GM06990 (cell line): ENCODE measurements at regions not wholly inside any gene's neighbourhood (a gene's known extent, or its start where the extent isn't known, plus 50 kb on each side); places are given as distances from the start of the nearest gene placed in this dataset.

Source experiments
- DNase-seq: peaks from one replicate; pipeline ENCODE4 v3.0.0-alpha.2; 2011; ENCODE audit not compliant: insufficient read length; ENCODE audit errors: extremely low read depth
- H3K27me3 ChIP-seq: replicated peaks from 2 replicates; pipeline ENCODE4 v1.6.0; 2011; ENCODE audit warnings: low read length; ENCODE audit not compliant: control insufficient read depth, insufficient read depth
- H3K36me3 ChIP-seq: 2 replicates; pipeline ENCODE4 v1.5.1; 2011; ENCODE audit warnings: low read length; ENCODE audit not compliant: control insufficient read depth, insufficient read depth
- H3K4me3 ChIP-seq: replicated peaks from 2 replicates; pipeline ENCODE4 v1.5.1; 2011; ENCODE audit warnings: low read depth, mild to moderate bottlenecking, control low read depth, low read length
- CTCF ChIP-seq: IDR thresholded peaks from 2 replicates; pipeline ENCODE4 v1.5.1; 2011; ENCODE audit warnings: low read length, control low read depth, mild to moderate bottlenecking, inconsistent platforms; ENCODE audit not compliant: insufficient read depth, poor library complexity, severe bottlenecking

GRCh38 chr5:54651482-54652076 lies 134.0 kb downstream of the SNX18 start:
- DNase-seq = no peak
- Histone ChIP-seq H3K4me3 (no peak overlapping the region), H3K36me3 (no peaks in the 10 kb centered on the region), H3K27me3 (no peaks in the 10 kb centered on the region; the same call in 1 of the 2 replicates)
- no peak for TF ChIP-seq CTCF

GRCh38 chr5:54649041-54649504 lies 131.5 kb downstream of the SNX18 start:
- H3K4me3 ChIP-seq = no peak overlapping the region
- no peak for TF ChIP-seq CTCF
- no peaks in the 10 kb centered on the region; the same call in 1 of the 2 replicates for H3K27me3 ChIP-seq
- no peaks in the 10 kb centered on the region for H3K36me3 ChIP-seq
- DNase-seq = no peak

GRCh38 chr5:54646356-54647101 lies 129.0 kb downstream of the SNX18 start:
- Histone ChIP-seq H3K4me3 (no peak overlapping the region), H3K27me3 (no peaks in the 10 kb centered on the region; the same call in 1 of the 2 replicates), H3K36me3 (no peaks in the 10 kb centered on the region)
- no peak for TF ChIP-seq CTCF
- DNase-seq = peak; percentile 69

- no peak overlapping the region for H3K4me3 ChIP-seq
- no peaks in the 10 kb centered on the region for H3K36me3 ChIP-seq
- no peak for TF ChIP-seq CTCF
- DNase-seq = no peak
- H3K27me3 ChIP-seq = no peaks in the 10 kb centered on the region
These were observed 128.4 kb downstream of the SNX18 start for GRCh38 chr5:54645882-54646355.

GRCh38 chr5:54644226-54644625 lies 126.7 kb downstream of the SNX18 start:
- no peak for TF ChIP-seq CTCF

More at GRCh38 chr5:54644226-54644625, 126.7 kb downstream of the SNX18 start:
- Histone ChIP-seq H3K4me3 (no peak overlapping the region), H3K27me3 (no peaks in the 10 kb centered on the region), H3K36me3 (no peaks in the 10 kb centered on the region)
- DNase-seq = no peak
